Adrenal gland (tissue), 9 donors: ENCODE measurements at regions not wholly inside any gene's neighbourhood (a gene's known extent, or its start where the extent isn't known, plus 50 kb on each side); places are given as distances from the start of the nearest gene placed in this dataset.
"Not testable (repeated sequence)": the region's sequence is repeated elsewhere in the genome, so short reads cannot be mapped to it uniquely, and the experiment has no call there.

Experiments
- DNase-seq, 7 donors: peaks; one replicate each; pipeline ENCODE4 v3.0.0-alpha.2; 2019 to 2020
- H3K27ac ChIP-seq, 5 donors: fragments of 200-600 bp; sonication (generic) in 4 of 5; 1 replicate in 3 of 5; 2 replicates in 2 of 5; pipeline versions ENCODE4 v1.5.1 to v1.8.0; 2016 to 2020; ENCODE audit warnings: mild to moderate bottlenecking in 1 of 5
- H3K27me3 ChIP-seq: fragments of 200-600 bp; 2 replicates; pipeline ENCODE4 v1.8.0; 2021
- H3K36me3 ChIP-seq, 2 donors: fragments of 200-600 bp; replicated peaks in 1 of 2; 1 replicate in 1 of 2; 2 replicates in 1 of 2; pipeline versions ENCODE4 v1.5.1 to v1.8.0; 2018 to 2022
- H3K4me1 ChIP-seq, 2 donors: fragments of 200-600 bp; replicated peaks in 1 of 2; 1 replicate in 1 of 2; 2 replicates in 1 of 2; pipeline versions ENCODE4 v1.5.1 to v1.8.0; 2018 to 2021
- H3K4me3 ChIP-seq, 4 donors: fragments of 200-600 bp; sonication (generic) in 3 of 4; one replicate each; pipeline ENCODE4 v1.5.1; 2016 to 2018
- H3K9me3 ChIP-seq, 3 donors: fragments of 200-600 bp; sonication (generic) in 1 of 3; replicated peaks in 1 of 3; 1 replicate in 2 of 3; 2 replicates in 1 of 3; pipeline versions ENCODE4 v1.5.1 to v1.8.0; 2016 to 2021
- POLR2A ChIP-seq, 2 donors: fragments of 450-650 bp; IDR thresholded peaks; one replicate each; pipeline ENCODE4 v1.6.1; 2017; ENCODE audit warnings: antibody characterized with exemption in 2 of 2, mild to moderate bottlenecking in 2 of 2, moderate library complexity in 1 of 2
- WGBS, 4 donors: extraction: QIAGEN DNeasy Blood & Tissue Kit in 2 of 4; methylation state at CpG; one replicate each; pipeline versions ENCODE4 v1.1.5 to v1.1.7; 2013 to 2017; 5-methylcytosine and 5-hydroxymethylcytosine counted together
- intact Hi-C, 2 donors: fragments of 100-400 bp; cut with DNase I; formaldehyde crosslinking; loops; one replicate each; pipeline versions ENCODE4 v1.14.1 to v1.15.0; 2022 to 2023
- TF ChIP-seq, protein P1 (sequence below), 6 experiments: fragments of 450-650 bp in 4 of 6; fragments of 200-600 bp in 2 of 6; sonication (generic) in 1 of 6; IDR thresholded peaks; 1 replicate in 5 of 6; 2 replicates in 1 of 6; pipeline versions ENCODE4 v1.5.1 to v1.8.0; 2016 to 2021; ENCODE audit warnings: antibody characterized with exemption in 6 of 6, mild to moderate bottlenecking in 2 of 6, moderate library complexity in 1 of 6
- donor health status: healthy with polysubstance abuse.
- donor health status: Bipolar disorder and iron deficiency.
- donor health status: DM: yes; HTN: yes; CAD: no.
- donor health status: DM: no; HTN: no; CAD: no.
- donor health status: DM: no; HTN: no; CAD: no.

DNA sequence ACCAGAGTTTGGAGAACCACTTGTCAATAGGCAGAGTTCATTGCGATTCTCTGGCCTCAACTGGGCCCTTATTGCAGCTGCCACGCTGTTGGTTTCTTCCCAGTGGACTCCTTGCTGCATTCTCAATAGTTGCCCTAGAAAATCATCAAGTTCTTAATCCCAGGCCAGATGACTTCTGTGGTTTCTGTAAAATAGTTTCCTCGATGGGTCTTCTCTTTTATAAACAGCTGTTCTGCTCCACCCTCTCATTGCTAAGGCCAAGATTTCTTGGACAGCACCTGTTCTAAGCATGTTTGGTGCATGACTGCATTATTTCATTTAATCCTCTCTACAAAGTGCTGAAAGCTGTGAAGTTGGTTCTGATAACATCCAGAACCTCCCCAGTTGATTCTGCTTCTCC lies 131.0 kb downstream of the BCL2L11 start:
- intact Hi-C loops: no loop called here
- H3K9me3 ChIP-seq: no peaks in the 10 kb centered on the region
- no peaks in the 10 kb centered on the region for H3K36me3 ChIP-seq
- no peak overlapping the region for H3K27ac ChIP-seq
- H3K27me3 ChIP-seq: no peaks in the 10 kb centered on the region
- DNase-seq: no peak
- H3K4me1 ChIP-seq: peaks cover 5 to 14% of the 10 kb centered on the region in 2 donors
- no peak overlapping the region for H3K4me3 ChIP-seq
- 94 to 100% (median 98%) methylated on average over 3 of the region's 3 CpGs for WGBS, 4 donors
- TF ChIP-seq, protein P1, sequence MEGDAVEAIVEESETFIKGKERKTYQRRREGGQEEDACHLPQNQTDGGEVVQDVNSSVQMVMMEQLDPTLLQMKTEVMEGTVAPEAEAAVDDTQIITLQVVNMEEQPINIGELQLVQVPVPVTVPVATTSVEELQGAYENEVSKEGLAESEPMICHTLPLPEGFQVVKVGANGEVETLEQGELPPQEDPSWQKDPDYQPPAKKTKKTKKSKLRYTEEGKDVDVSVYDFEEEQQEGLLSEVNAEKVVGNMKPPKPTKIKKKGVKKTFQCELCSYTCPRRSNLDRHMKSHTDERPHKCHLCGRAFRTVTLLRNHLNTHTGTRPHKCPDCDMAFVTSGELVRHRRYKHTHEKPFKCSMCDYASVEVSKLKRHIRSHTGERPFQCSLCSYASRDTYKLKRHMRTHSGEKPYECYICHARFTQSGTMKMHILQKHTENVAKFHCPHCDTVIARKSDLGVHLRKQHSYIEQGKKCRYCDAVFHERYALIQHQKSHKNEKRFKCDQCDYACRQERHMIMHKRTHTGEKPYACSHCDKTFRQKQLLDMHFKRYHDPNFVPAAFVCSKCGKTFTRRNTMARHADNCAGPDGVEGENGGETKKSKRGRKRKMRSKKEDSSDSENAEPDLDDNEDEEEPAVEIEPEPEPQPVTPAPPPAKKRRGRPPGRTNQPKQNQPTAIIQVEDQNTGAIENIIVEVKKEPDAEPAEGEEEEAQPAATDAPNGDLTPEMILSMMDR (IDR thresholded peaks at IDR 0.05): no peak
- no peak for TF ChIP-seq POLR2A (IDR thresholded peaks at IDR 0.05)

DNA sequence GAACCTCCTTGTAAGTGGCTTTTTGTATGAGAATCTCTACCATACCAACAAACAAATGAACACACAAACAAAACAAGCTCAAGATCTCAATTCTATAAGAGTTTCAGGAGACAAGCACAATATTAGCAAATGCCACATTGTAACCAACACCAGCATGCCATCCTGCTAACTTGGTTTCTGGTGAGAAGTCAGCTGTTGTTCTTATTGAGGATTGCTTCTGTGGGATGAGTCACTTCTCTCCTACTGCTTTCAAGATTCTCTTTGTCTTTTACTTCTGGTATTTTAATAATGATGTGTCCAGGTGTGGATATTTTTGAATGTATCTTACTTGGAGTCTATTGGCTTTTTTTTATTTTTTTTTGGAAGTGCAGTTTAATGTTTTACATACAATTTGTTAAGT lies 131.7 kb downstream of the BCL2L11 start:
- no peak overlapping the region for H3K4me3 ChIP-seq
- H3K36me3 ChIP-seq: no peaks in the 10 kb centered on the region
- H3K4me1 ChIP-seq: peaks cover 5 to 14% of the 10 kb centered on the region in 2 donors
- no peak overlapping the region for H3K27ac ChIP-seq
- no peaks in the 10 kb centered on the region for H3K9me3 ChIP-seq
- no peaks in the 10 kb centered on the region for H3K27me3 ChIP-seq
- DNase-seq: no peak
- no peak for TF ChIP-seq POLR2A (IDR thresholded peaks at IDR 0.05)
- TF ChIP-seq, protein P1 (IDR thresholded peaks at IDR 0.05): no peak
- intact Hi-C loops: no loop called here

DNA sequence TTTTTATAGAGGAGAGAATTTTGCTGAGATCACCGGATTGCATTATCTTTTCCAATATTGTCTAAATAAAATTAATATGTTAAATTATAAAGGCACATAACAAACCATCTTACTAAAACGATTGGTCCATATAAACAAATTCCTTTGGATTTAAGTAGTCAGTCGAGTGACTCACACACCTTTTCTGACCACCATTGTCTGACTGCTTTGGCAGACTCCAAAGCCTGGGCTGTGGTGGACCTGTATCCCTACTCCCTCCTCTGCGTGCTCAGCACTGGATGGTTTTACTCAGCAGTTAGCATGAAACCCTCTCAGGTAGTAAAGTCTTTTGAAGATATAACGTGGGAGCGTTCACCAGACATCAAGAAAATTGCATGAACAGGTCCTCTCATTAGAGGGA lies 134.2 kb downstream of the BCL2L11 start:
- H3K27ac ChIP-seq, H3K9me3 ChIP-seq, H3K27me3 ChIP-seq, H3K36me3 ChIP-seq, H3K4me3 ChIP-seq, DNase-seq, H3K4me1 ChIP-seq, intact Hi-C loops: not testable (repeated sequence)
- 88 to 100% (median 93%) methylated on average over 4 to 5 of the region's 6 CpGs for WGBS, 4 donors

DNA sequence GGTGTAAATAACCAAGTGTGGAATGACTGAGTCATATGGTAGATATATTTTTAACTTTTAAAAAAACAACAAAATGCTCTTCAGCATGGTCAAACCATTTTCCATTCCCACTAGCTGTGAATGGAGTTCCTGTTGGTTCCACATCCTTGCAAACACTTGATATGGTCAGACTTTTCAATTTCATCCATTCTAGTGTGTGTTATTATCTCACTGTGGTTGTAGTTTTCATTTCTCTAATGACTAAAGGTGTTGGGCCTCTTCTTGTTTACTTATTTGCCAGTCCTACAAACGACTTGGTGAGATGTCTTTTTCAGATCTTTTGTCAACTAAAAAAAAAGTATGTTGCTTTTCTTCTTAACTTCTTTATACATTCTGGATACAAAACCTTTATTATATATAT lies 135.9 kb downstream of the BCL2L11 start:
- H3K4me3 ChIP-seq, H3K27me3 ChIP-seq, H3K36me3 ChIP-seq, H3K9me3 ChIP-seq, DNase-seq, intact Hi-C loops, H3K4me1 ChIP-seq, H3K27ac ChIP-seq: not testable (repeated sequence)
- WGBS, 4 donors: 20 to 100% (median 54%) methylated on average over 1 of the region's 1 CpG; no CpG with 5 or more reads in 1 of the 4 donors

DNA sequence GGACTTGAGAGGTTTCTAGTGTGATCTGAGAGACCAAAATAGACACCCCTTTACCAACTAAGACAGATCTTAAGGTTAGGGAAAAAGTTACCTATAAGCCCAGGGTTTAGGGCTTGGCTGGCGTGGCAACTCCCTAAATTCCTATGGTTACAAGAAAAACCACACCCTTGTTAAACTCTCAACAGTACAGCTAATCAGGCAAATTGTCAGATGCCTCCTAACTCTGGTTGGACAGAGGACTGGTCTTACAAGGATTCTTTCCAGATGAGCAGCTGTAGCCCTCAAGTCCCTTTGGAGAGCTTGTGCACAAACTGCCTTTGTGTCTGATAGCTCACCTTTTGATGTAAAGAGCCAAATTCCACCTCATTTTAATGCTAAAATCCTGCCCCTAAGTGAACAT lies 136.9 kb downstream of the BCL2L11 start:
- H3K9me3 ChIP-seq, H3K27ac ChIP-seq, H3K4me3 ChIP-seq, intact Hi-C loops, H3K4me1 ChIP-seq, H3K27me3 ChIP-seq, H3K36me3 ChIP-seq, DNase-seq: not testable (repeated sequence)
- WGBS, 4 donors: 100% methylated on average over 1 of the region's 1 CpG; no CpG with 5 or more reads in 1 of the 4 donors

DNA sequence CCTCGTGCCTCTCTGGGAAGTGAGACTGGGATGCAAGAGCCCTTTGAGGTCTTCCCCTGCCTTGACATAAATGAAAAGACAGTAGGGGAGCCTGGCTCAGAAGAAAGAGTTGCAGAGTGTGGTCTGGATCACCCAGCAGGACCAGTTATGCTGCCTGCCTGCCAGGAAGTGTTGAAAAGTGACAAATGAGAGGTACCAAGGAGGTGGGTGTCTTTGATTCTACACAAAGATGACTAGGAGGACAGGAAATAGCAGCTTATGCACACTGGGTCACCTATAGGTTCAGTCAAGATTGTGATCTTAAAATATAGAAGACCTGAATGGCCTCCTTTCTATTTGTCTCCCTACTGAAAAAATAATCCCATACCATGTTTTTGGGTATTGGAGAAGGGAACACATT lies 137.6 kb downstream of the BCL2L11 start:
- H3K27ac ChIP-seq, H3K4me1 ChIP-seq, H3K36me3 ChIP-seq, DNase-seq, intact Hi-C loops, H3K27me3 ChIP-seq, H3K9me3 ChIP-seq, H3K4me3 ChIP-seq: not testable (repeated sequence)
- WGBS, 4 donors: 75 to 84% methylated on average over 1 of the region's 1 CpG; no CpG with 5 or more reads in 2 of the 4 donors

DNA sequence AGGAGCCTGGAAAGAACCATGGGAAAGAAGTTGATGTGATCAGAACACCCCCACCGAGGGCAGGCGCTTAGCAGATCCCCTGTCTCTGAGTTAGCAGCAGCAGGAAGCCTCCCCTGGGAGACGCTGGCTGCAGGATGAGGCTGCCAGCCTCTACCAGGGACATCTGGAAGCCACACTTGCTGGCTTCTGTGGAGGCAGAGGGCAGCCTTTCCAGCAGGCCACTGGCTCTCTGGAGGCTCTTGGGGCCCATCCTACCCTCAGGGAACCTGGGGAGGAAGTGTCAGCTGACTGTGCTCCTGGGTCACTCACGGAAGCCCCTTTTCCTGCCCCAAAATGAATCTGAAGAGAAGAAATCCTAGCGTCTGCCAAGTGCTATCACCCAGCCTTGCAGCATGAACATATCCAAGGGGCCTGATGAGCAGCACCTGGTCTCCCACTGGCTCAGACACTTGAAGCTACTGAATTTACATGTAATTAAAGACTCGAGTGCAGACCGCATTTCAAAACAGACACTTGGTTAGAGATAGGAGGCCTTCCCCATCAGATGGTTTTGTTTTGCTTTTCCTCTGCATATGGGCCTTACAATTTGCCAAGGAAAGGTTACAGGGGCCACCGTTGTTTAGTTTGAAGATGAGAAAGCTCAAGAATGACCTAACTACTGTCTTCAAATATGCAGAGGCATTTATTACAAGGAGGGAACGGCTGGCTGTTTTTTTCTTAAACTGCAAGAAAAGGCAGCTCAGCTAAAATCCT lies 142.1 kb downstream of the BCL2L11 start:
- DNase-seq, H3K36me3 ChIP-seq, H3K4me1 ChIP-seq, intact Hi-C loops, H3K9me3 ChIP-seq, H3K27ac ChIP-seq, H3K4me3 ChIP-seq, H3K27me3 ChIP-seq: not testable (repeated sequence)
- 60 to 80% (median 76%) methylated on average over 4 to 7 of the region's 9 CpGs for WGBS, 4 donors

DNA sequence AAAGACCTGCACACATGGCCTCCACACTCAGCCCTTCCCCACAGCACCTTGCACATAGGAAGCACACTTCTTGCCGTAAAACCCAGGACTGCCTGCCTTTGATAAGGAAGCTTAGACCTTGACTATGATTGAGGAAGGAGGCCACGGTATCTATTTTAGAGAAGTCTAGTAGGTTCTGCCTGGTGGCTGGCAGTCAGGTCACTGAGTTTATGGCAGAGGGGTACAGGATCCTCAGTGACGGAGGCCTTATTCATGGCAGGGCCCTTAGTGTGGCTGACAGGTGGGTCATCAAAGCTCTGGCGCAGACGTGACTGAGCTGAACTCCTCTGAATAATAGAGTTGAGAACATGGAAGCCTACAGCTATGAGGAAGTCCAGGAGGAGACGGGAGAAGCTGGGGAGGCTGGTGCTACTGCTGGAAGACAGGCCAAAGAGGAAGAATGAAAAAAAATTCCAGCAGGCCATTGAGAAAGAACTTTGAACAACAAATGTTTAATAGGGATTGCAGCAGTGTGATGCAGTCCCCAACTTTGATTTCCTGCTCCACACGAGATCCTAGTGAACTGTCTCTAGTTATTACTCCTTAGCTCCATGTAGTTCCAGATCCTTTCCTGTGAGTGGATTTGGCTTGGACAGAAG lies 142.8 kb downstream of the BCL2L11 start:
- intact Hi-C loops: not testable (repeated sequence)

DNA sequence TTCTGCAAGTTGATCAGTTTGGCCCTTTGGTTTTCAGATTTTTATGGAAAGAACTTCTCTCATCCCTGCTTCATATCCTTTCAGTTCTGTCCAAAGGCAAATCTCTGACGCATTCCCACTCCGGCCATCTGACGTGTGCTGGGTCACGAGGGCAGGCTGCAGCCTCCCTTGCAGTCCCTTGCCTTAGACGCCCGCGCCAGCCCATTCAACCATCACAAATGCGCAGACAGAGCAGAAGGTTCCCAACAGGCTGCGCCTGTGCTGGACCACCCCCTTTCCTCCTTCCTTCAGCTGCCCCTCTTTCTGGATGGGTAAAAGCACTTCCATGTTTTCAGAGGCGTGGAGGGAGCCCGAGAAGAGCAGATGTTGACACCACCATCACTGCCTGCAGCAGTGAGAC lies 144.2 kb downstream of the BCL2L11 start:
- H3K36me3 ChIP-seq, intact Hi-C loops, H3K9me3 ChIP-seq, H3K27me3 ChIP-seq, DNase-seq, H3K4me3 ChIP-seq, H3K27ac ChIP-seq, H3K4me1 ChIP-seq: not testable (repeated sequence)
- WGBS, 4 donors: 95 to 98% (median 97%) methylated on average over 9 of the region's 11 CpGs

More for the DNA sequence above, 142.8 kb downstream of the BCL2L11 start:
- not testable (repeated sequence) for H3K27ac ChIP-seq, H3K4me3 ChIP-seq, H3K9me3 ChIP-seq, DNase-seq, H3K4me1 ChIP-seq, H3K27me3 ChIP-seq, H3K36me3 ChIP-seq
- no CpG with 5 or more reads among the region's 7 CpGs for WGBS, 4 donors
